ENCODE measurements at regions not wholly inside any gene's neighbourhood (a gene's known extent, or its start where the extent isn't known, plus 50 kb on each side); places are given as distances from the start of the nearest gene placed in this dataset.

DNA sequence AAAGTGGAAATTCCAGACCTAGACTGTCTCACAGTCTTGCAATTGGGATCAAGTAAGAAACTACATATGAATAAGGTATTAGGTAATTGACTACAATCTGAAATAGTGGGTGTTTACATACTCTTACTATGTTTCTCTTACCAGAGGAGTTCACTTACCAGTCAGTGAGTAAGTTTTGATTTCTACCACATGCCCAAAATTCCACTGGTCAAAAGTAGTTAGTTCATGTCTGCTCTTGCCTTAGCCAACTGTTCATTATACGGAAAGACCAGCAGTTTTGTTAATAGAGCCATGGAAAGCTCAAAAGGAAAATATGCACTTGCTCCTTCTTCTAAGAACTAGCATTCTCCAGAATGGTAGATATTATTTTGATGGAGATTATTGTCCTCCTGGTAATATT, 490.8 kb downstream of the RFC3 start:
- TF ChIP-seq POLR2AphosphoS5 (IDR thresholded peaks at IDR 0.05; ENCODE audit: insufficient read depth in 1 of 2, low read depth in 1 of 2) (no peak), CTCF (IDR thresholded peaks at IDR 0.05) (no peak)

Data from vagina (tissue), 2 donors.